Stimulated activated CD8-positive, alpha-beta memory T cell treated with anti-CD3 and anti-CD28 coated beads, Interleukin-2, amount 100 ng/mL, for 1 hour (primary cell): ENCODE measurements at regions not wholly inside any gene's neighbourhood (a gene's known extent, or its start where the extent isn't known, plus 50 kb on each side); places are given as distances from the start of the nearest gene placed in this dataset.
A peak's percentile ranks its signal among the peaks of the same experiment; 100 is the strongest.

ENCODE experiments used
- DNase-seq, 2 donors: peaks; one replicate each; pipeline ENCODE4 v3.0.0-alpha.2; 2020; ENCODE audit warnings: low read depth in 2 of 2

GRCh38 chr9:79885093-79885857 lies 313.5 kb downstream of the TLE4 start:
- no peak for DNase-seq

- no peak for DNase-seq
Observed at GRCh38 chr9:79884546-79884945, 312.8 kb downstream of the TLE4 start.

GRCh38 chr9:79883073-79883645 lies 311.4 kb downstream of the TLE4 start:
- peak; percentile 30 to 33 for DNase-seq

- DNase-seq, result no peak
Observed at GRCh38 chr9:79880626-79881025, 308.9 kb downstream of the TLE4 start.

GRCh38 chr9:79877943-79878602 lies 306.3 kb downstream of the TLE4 start:
- no peak for DNase-seq

- no peak for DNase-seq
Observed at GRCh38 chr9:79868567-79869189, 296.9 kb downstream of the TLE4 start.

- no peak for DNase-seq
Observed at GRCh38 chr9:79862921-79863890, 291.4 kb downstream of the TLE4 start.

GRCh38 chr9:79858508-79858907 lies 286.7 kb downstream of the TLE4 start:
- no peak for DNase-seq

GRCh38 chr9:79857188-79857587 lies 285.4 kb downstream of the TLE4 start:
- no peak for DNase-seq

GRCh38 chr9:79847074-79847473 lies 275.3 kb downstream of the TLE4 start:
- no peak for DNase-seq

GRCh38 chr9:79829566-79830302 lies 258.0 kb downstream of the TLE4 start:
- no peak for DNase-seq

- no peak for DNase-seq
Observed at GRCh38 chr9:79824265-79824664, 252.5 kb downstream of the TLE4 start.

GRCh38 chr9:79817438-79818004 lies 245.8 kb downstream of the TLE4 start:
- no peak for DNase-seq

GRCh38 chr9:79813258-79813638 lies 241.5 kb downstream of the TLE4 start:
- no peak for DNase-seq

GRCh38 chr9:79812507-79813257 lies 240.9 kb downstream of the TLE4 start:
- no peak for DNase-seq

- DNase-seq, result no peak
Observed at GRCh38 chr9:79812099-79812498, 240.3 kb downstream of the TLE4 start.

GRCh38 chr9:79809931-79810330 lies 238.2 kb downstream of the TLE4 start:
- DNase-seq, result no peak

- no peak for DNase-seq
Observed at GRCh38 chr9:79809316-79809876, 237.6 kb downstream of the TLE4 start.

GRCh38 chr9:79807971-79808370 lies 236.2 kb downstream of the TLE4 start:
- DNase-seq, result no peak
